ENCODE measurements at regions not wholly inside any gene's neighbourhood (a gene's known extent, or its start where the extent isn't known, plus 50 kb on each side); places are given as distances from the start of the nearest gene placed in this dataset.

DNA sequence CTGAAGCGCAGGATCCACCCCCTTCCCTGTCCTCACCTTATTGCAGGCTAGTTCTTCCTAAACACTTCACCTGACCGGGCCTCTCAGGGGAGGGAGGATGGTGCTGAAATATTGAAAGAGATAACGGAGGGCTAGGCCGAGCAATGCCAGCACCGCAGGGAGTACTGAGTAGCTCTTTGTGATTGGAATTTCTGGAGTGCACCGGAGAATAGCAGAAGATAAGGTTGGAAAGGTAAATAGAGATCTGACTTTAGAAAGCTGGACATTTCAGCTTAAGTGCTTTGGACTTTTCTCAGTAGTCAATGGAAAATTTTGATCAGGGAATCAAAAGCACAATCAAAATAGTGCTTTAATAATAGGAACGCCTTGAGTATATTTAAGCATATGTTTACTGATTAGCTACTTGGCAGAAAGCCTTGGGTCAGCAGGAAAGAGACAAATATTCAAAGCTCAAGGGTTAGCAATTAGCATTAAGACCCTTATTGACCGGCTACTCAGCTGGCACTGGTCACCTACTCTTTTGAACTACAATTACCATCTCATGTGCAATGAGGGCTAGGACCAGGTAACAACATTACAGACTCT is 142.9 kb upstream of the NDUFV2 start:
- TF ChIP-seq, protein P1, sequence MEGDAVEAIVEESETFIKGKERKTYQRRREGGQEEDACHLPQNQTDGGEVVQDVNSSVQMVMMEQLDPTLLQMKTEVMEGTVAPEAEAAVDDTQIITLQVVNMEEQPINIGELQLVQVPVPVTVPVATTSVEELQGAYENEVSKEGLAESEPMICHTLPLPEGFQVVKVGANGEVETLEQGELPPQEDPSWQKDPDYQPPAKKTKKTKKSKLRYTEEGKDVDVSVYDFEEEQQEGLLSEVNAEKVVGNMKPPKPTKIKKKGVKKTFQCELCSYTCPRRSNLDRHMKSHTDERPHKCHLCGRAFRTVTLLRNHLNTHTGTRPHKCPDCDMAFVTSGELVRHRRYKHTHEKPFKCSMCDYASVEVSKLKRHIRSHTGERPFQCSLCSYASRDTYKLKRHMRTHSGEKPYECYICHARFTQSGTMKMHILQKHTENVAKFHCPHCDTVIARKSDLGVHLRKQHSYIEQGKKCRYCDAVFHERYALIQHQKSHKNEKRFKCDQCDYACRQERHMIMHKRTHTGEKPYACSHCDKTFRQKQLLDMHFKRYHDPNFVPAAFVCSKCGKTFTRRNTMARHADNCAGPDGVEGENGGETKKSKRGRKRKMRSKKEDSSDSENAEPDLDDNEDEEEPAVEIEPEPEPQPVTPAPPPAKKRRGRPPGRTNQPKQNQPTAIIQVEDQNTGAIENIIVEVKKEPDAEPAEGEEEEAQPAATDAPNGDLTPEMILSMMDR (IDR thresholded peaks at IDR 0.05; ENCODE audit: poor library complexity): no peak
- TF ChIP-seq EZH2 (IDR thresholded peaks at IDR 0.05; ENCODE audit: borderline replicate concordance): no peak

All from hepatocyte (in vitro differentiated cells).